Stromal cell of bone marrow (primary cell): ENCODE measurements at regions not wholly inside any gene's neighbourhood (a gene's known extent, or its start where the extent isn't known, plus 50 kb on each side); places are given as distances from the start of the nearest gene placed in this dataset.
"Not testable (repeated sequence)": the region's sequence is repeated elsewhere in the genome, so short reads cannot be mapped to it uniquely, and the experiment has no call there.

Experiments
- DNase-seq: peaks from one replicate; pipeline ENCODE4 v3.0.0-alpha.2; 2012; ENCODE audit warnings: low read depth

- DNase-seq: no peak
Measured at GRCh38 chr3:162398554-162398953, 901.9 kb downstream of the OTOL1 start.

DNA sequence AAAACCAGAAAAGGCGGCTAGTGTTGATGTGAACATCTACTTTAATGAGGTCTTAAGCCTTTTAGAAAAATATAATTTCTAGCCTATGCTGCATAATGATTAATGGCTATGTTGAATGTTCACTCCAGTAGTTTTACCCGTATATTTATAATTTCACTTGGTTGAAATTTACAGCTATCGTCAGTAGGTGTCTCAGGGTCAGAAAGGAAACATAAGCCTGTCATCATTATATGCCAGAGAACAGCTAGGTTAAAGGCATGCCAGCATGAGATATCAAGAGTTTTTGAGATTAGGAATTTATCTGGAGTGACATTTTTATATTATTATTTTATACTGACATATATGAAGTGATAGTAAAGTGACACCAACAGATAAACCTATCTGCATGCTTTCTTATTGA lies 904.1 kb downstream of the OTOL1 start:
- no peak for DNase-seq

- not testable (repeated sequence) for DNase-seq
Measured at GRCh38 chr3:162411556-162411955, 914.9 kb downstream of the OTOL1 start.

GRCh38 chr3:162421721-162422120 lies 925.1 kb downstream of the OTOL1 start:
- no peak for DNase-seq

DNA sequence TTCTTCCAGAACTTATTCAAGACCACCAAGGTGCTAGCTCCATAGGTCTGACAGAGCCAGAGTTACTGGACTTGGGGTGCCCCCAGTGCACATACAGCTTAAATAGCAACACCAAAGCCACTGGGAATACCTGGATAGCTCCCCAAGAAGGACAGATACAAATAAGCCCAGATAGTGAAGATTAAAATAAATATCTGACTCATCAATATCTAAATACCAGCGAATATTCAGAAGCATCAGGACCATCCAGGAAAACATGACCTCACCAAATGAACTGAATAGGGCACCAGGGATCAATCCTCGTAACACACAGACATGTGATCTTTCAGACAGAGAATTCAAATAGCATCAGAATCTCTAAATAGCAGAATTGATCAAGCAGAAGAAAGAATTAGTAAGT lies 931.6 kb downstream of the OTOL1 start:
- no peak for DNase-seq

DNA sequence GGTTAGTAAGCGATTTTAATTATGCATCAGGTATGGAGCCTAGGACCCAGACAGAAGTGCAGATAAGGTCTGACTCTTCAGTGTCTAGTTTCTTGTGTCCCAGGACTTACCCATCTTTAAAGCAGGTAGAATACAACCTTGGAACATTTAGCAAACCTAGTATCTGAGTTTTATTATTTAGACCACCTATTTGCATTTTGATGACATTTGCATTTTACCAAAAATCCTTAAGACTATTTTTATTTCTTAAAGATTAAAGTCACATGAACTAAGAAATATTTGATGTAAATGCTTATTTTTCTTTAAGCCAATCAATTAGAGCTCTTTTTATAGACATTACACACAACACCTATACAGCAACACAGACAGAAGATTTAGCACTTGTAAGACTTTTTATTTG lies 939.1 kb downstream of the OTOL1 start:
- DNase-seq: no peak

DNA sequence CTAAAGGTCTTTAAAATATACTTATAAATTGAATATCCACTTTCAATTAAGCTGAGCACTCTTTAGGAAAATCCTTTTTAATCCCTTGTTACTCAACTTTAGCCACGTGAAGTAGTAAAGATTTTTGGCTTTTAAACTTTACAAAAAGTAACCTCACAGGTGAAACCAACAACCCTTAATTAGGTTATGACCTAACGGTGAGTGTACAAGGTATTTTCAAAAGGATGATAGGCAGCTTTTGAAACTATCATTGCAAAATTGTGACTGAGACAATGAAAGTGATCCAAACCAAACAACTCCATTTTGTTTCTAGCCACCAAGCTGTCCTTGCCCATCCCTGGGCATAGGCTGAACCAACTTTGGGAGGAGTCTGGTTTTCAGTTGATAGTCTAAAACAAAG lies 940.2 kb downstream of the OTOL1 start:
- no peak for DNase-seq

- peak; percentile 7 for DNase-seq
Measured at GRCh38 chr3:162437480-162437879, 940.9 kb downstream of the OTOL1 start.

GRCh38 chr3:162441716-162442115 lies 945.1 kb downstream of the OTOL1 start:
- no peak for DNase-seq

- no peak for DNase-seq
Measured at GRCh38 chr3:162443376-162443775, 946.8 kb downstream of the OTOL1 start.

- no peak for DNase-seq
Measured at GRCh38 chr3:162468791-162469190, 972.2 kb downstream of the OTOL1 start.

- no peak for DNase-seq
Measured at GRCh38 chr3:162487138-162487537, 990.5 kb downstream of the OTOL1 start.

- no peak for DNase-seq
Measured at GRCh38 chr3:162489853-162490252, 993.2 kb downstream of the OTOL1 start.

GRCh38 chr3:162491952-162492351 lies 995.3 kb downstream of the OTOL1 start:
- DNase-seq: no peak

GRCh38 chr3:162492446-162493081 lies 996.0 kb downstream of the OTOL1 start:
- peak; percentile 34 for DNase-seq

DNA sequence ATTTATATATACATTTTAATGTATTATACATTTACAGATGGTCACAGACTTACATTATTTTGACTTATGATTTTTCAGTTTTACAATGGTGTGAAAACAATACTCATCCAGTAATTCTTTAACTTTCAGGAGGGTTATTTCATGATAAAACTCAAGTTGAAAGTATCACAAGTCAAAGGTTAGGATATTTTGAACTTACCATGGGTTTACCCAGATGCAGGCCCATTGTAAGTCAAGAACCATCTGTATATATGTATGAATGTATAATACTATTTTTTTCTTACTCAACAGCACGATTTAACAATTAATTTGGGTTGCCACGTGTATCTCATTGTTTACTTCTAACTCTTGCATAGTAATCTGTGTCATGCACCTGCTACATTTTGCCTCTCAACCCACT lies 1002.0 kb downstream of the OTOL1 start:
- no peak for DNase-seq

- no peak for DNase-seq
Measured at GRCh38 chr3:162507397-162507796, 1010.8 kb downstream of the OTOL1 start.

DNA sequence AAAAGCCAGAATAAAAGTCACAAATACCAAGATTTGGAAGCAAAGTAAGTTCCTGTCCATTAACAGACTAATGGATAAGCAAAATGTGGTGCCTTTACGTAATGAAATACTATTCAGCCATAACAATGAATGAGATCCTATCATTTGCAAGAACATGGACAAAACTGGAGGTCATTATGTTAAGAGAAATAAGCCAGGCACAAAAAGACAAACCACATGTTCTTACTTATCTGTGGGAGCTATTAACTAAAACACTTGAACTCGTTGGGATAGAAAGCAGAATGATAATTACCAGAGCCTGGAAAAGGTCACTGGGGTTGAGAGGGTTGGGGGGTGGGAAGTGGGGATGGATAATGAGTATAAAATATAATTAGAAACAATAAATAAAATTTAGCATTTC lies 1015.9 kb downstream of the OTOL1 start:
- no peak for DNase-seq

DNA sequence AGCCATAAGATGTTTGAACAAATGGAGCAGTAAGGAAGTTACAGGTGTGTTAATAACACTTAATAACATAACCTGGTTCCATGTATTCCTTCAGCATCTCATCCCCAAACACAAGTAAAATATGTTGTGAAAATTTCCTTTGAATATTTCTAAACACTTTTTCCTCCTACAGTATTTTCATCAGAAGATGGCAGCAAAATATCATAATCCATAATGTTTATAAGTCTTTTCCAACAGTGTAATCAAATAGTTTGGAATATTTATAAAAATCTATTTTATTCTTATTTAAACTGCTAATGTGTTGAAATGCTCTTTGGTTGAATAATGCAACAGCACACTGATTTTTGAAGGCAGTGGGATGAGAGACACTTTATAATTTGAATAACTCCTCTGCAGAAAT lies 1020.5 kb downstream of the OTOL1 start:
- no peak for DNase-seq

GRCh38 chr3:162521669-162522068 lies 1025.1 kb downstream of the OTOL1 start:
- DNase-seq: no peak

DNA sequence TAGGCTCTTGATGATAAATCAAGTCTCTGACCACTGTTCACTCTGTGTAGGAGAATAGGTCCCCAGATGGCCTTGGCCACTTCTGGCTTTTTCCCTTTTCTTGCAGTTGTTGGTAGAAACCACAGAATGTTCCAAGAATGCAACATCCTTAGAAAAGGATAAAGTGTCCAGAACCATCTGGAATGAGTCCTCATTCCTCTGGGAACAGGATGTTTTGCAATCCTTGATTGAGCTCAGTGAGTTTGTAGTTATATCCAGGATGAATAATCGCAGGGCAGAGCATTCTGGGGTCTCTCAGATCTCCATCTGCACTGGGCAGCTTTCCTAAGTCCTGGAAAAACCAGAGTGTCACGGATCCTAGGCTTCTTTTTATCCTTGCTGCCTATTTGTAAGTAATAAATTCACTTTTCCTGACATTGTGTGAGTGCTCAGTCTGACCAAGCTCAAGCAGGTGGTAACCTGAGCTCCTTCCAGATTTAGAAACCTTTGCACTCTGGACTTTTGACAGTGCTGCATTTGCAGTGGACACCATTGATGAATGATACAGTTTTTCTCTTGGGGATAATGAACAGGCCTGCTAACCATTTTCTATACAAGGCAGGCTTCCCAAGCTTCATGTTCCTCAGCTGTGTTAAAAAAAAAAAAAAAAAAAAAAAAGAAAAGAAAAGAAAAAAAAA lies 1028.6 kb downstream of the OTOL1 start:
- peak; percentile 93 for DNase-seq

- DNase-seq: no peak
Measured at GRCh38 chr3:162525771-162526170, 1029.2 kb downstream of the OTOL1 start.

GRCh38 chr3:162534431-162534830 lies 1037.8 kb downstream of the OTOL1 start:
- DNase-seq: no peak

DNA sequence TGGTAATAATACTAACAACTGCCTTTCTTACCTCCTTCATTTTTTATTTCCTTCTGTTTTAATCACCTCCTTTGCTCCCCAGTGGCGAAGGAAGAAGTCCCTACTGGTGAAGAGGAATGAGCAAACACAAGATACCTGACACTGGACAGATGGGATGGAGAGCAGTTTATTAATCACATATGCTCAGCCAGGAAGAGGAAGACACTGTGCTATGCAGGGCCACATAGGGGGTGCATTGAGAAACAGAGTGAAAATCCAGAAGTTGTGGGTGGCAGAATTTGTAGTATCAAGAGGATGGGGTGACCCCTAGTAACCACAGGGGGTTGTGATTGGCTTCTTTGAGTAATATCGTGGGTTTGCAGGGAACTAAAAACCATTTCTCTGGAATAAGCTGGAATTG lies 1041.9 kb downstream of the OTOL1 start:
- no peak for DNase-seq
